ENCODE measurements at regions not wholly inside any gene's neighbourhood (a gene's known extent, or its start where the extent isn't known, plus 50 kb on each side); places are given as distances from the start of the nearest gene placed in this dataset.
A peak's percentile ranks its signal among the peaks of the same experiment; 100 is the strongest.

GRCh38 chr3:193972832-193973231 is 163.1 kb upstream of the HES1 start:
- DNase-seq: no peak
- Histone ChIP-seq H3K9me3 (no peaks in the 10 kb centered on the region), H3K4me3 (no peak overlapping the region), H3K36me3 (no peaks in the 10 kb centered on the region), H3K27ac (no peak overlapping the region), H3K27me3 (replicated peaks in 1 of 7) (peaks cover 0 to 10% (median 0%) of the 10 kb centered on the region in 7 donors), H3K4me1 (peaks cover 8 to 33% (median 24%) of the 10 kb centered on the region in 6 donors)
- TF ChIP-seq POLR2AphosphoS5 (IDR thresholded peaks at IDR 0.05): no peak
- TF ChIP-seq, protein P1, sequence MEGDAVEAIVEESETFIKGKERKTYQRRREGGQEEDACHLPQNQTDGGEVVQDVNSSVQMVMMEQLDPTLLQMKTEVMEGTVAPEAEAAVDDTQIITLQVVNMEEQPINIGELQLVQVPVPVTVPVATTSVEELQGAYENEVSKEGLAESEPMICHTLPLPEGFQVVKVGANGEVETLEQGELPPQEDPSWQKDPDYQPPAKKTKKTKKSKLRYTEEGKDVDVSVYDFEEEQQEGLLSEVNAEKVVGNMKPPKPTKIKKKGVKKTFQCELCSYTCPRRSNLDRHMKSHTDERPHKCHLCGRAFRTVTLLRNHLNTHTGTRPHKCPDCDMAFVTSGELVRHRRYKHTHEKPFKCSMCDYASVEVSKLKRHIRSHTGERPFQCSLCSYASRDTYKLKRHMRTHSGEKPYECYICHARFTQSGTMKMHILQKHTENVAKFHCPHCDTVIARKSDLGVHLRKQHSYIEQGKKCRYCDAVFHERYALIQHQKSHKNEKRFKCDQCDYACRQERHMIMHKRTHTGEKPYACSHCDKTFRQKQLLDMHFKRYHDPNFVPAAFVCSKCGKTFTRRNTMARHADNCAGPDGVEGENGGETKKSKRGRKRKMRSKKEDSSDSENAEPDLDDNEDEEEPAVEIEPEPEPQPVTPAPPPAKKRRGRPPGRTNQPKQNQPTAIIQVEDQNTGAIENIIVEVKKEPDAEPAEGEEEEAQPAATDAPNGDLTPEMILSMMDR (IDR thresholded peaks at IDR 0.05 in 8 of 11, conservative IDR thresholded peaks at IDR 0.05 in 3 of 11): no peak
- TF ChIP-seq POLR2A (IDR thresholded peaks at IDR 0.05): no peak
- intact Hi-C loops (cut with DNase I; ENCODE audit: low total_unique reads): no loop called here
- WGBS, 5 donors: 73 to 93% (median 81%) methylated on average over 3 of the region's 3 CpGs

- Histone ChIP-seq H3K27me3 (replicated peaks in 1 of 7) (peaks cover 0 to 10% (median 0%) of the 10 kb centered on the region in 7 donors), H3K4me1 (peaks cover 8 to 42% (median 30%) of the 10 kb centered on the region in 6 donors), H3K27ac (no peak overlapping the region), H3K9me3 (no peaks in the 10 kb centered on the region), H3K36me3 (no peaks in the 10 kb centered on the region), H3K4me3 (no peak overlapping the region)
- no peak for TF ChIP-seq POLR2AphosphoS5 (IDR thresholded peaks at IDR 0.05)
- TF ChIP-seq, protein P1 (IDR thresholded peaks at IDR 0.05 in 8 of 11, conservative IDR thresholded peaks at IDR 0.05 in 3 of 11): no peak
- TF ChIP-seq POLR2A (IDR thresholded peaks at IDR 0.05): no peak
- WGBS, 5 donors: 78 to 91% (median 87%) methylated on average over 8 of the region's 8 CpGs
- intact Hi-C loops (cut with DNase I; ENCODE audit: low total_unique reads): no loop called here
- no peak for DNase-seq
Observed at GRCh38 chr3:193974191-193974652, 161.7 kb upstream of the HES1 start.

DNA sequence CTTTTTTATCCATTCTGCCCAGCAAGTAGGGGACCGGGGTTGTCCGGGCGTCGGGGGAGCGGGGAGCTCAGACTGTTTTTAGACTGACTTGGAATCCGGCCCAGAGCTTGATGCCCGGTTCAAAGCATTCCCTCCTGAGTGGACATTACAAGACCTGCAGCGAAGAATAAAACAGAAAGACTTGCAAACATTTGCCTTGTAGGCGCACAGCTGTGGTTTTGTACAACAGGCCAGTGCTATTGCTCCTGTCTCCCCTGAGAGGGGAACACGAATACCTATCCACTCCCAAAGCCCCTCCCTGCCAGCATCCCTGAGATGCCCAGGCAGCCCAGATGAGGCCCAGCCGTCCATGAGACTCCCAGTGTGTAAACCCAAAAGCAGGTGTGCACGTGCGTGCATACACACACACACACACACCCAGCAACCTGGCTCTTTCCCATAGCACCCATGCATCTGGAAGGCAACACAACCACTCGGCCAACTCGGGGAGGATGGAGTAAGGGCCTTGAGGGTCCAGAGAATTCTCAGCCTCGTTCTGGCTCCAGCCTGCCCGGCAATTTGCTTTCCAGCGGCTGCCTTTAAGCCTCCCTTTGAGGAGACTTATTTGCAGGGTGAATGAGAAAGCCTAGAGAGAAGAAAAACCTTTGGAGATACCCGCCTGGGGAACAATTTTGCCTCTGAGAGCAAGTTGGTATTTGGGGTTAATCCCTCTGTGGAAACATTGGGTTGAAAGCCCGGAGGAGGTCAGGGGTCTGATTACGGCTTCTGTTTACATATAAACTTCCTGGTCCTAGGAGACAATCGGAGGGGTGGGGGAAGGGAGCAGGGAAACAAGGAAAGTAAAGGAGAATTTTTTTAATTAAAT is 161.0 kb upstream of the HES1 start:
- TF ChIP-seq POLR2AphosphoS5 (IDR thresholded peaks at IDR 0.05): no peak
- TF ChIP-seq POLR2A (IDR thresholded peaks at IDR 0.05): no peak
- TF ChIP-seq, protein P1 (IDR thresholded peaks at IDR 0.05 in 8 of 11, conservative IDR thresholded peaks at IDR 0.05 in 3 of 11): no peak
- intact Hi-C loops (cut with DNase I; ENCODE audit: low total_unique reads): no loop called here
- H3K4me1 ChIP-seq: peaks cover 8 to 41% (median 30%) of the 10 kb centered on the region in 6 donors
- no peak for DNase-seq
- no peak overlapping the region for H3K4me3 ChIP-seq
- no peak overlapping the region for H3K27ac ChIP-seq
- H3K9me3 ChIP-seq: no peaks in the 10 kb centered on the region
- H3K36me3 ChIP-seq: no peaks in the 10 kb centered on the region
- H3K27me3 ChIP-seq (replicated peaks in 1 of 7): peaks cover 0 to 10% (median 0%) of the 10 kb centered on the region in 7 donors
- 81 to 88% (median 85%) methylated on average over 22 of the region's 22 CpGs for WGBS, 5 donors

GRCh38 chr3:193977622-193978021 is 158.3 kb upstream of the HES1 start:
- peaks cover 0 to 10% (median 0%) of the 10 kb centered on the region in 7 donors for H3K27me3 ChIP-seq (replicated peaks in 1 of 7)
- H3K36me3 ChIP-seq: no peaks in the 10 kb centered on the region
- no peak for DNase-seq
- peak in 1 of 3 donors; percentile 14 for TF ChIP-seq POLR2AphosphoS5 (IDR thresholded peaks at IDR 0.05)
- no peak for TF ChIP-seq POLR2A (IDR thresholded peaks at IDR 0.05)
- TF ChIP-seq, protein P1 (IDR thresholded peaks at IDR 0.05 in 8 of 11, conservative IDR thresholded peaks at IDR 0.05 in 3 of 11): no peak
- H3K4me3 ChIP-seq: no peak overlapping the region
- H3K4me1 ChIP-seq: peaks cover 0 to 38% (median 19%) of the 10 kb centered on the region in 6 donors
- no peaks in the 10 kb centered on the region for H3K9me3 ChIP-seq
- intact Hi-C loops (cut with DNase I; ENCODE audit: low total_unique reads): no loop called here
- no peak overlapping the region for H3K27ac ChIP-seq
- WGBS, 5 donors: 46 to 59% (median 57%) methylated on average over 5 of the region's 5 CpGs
